Activated CD4-positive, alpha-beta T cell treated with anti-CD3 and anti-CD28 coated beads for 24 hours (primary cell): ENCODE measurements at regions not wholly inside any gene's neighbourhood (a gene's known extent, or its start where the extent isn't known, plus 50 kb on each side); places are given as distances from the start of the nearest gene placed in this dataset.

ENCODE experiments used
- DNase-seq, 2 donors: peaks; one replicate each; pipeline ENCODE4 v3.0.0-alpha.2; 2020; ENCODE audit warnings: low read depth in 2 of 2

GRCh38 chr16:86909359-86910160 is 331.2 kb downstream of the FOXL1 start:
- no peak for DNase-seq

- DNase-seq, result no peak
Measured at GRCh38 chr16:86910161-86910769, 331.9 kb downstream of the FOXL1 start.

DNA sequence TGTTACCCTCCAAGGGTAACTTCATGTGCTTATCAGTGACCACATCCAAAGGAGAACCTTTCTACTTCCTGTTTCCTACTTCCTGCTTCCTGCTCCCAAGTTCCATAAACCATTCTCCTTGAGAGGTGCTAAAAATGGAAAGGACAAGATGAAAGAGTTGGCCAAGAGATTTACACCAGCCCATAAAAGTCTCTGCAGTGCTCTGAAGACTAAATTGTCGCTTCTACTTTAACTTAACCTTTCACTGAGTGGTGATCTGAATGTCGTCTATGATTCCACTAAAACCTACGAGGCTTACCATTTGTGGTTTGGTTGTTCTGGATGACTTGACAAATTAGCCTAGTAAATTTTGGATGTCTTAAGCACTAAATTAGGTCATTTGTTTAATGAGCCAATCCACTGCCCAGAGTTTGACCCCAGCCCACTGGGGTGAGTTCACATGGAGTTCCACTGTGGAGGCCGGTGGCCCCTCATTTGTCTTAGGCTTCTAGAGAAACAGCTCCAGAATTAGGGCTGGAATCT is 333.1 kb downstream of the FOXL1 start:
- no peak for DNase-seq

- no peak for DNase-seq
Measured at GRCh38 chr16:86913886-86914285, 335.5 kb downstream of the FOXL1 start.

- DNase-seq, result no peak
Measured at GRCh38 chr16:86914876-86915717, 336.7 kb downstream of the FOXL1 start.

- no peak for DNase-seq
Measured at GRCh38 chr16:86917471-86918365, 339.4 kb downstream of the FOXL1 start.

DNA sequence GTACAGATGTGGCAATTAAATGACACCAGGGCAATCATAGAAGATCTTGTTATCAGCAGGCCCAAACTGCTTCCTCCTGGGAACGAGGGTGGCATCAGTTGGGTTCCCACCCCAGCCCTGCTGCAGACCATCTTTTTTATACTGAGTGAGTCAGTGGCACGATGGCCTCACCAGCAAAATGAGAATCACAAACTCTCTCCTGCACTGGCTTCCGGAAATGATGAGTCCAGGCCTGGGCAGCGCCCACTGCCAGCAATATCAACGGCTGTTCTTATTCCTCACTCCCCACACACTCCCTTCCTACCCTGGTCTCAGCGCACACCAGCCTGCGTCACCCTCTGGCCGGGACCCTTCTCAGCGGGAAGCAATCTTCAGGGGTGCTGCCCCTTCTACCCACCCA is 340.3 kb downstream of the FOXL1 start:
- DNase-seq, result no peak

- no peak for DNase-seq
Measured at GRCh38 chr16:86919078-86919477, 340.7 kb downstream of the FOXL1 start.

GRCh38 chr16:86919578-86920305 is 341.4 kb downstream of the FOXL1 start:
- no peak for DNase-seq

DNA sequence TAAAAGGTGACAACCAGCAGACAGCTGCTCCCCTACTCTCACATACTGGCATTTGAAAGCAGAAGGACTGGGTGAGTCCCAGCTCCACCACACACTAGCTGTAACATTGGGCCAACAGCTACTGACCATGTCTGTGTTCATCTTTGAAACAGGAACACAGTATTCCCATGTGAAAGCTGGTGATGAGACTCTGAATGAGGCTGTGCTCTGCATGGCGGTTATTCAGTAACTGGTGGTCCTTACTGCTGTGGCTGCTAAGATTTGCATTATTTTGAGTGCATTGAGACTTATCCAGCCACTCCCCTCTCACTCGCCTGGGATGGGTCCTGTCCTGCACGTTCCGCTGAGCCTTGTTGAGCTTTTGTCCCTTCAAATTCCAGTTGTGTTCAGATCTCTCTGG is 342.9 kb downstream of the FOXL1 start:
- no peak for DNase-seq

GRCh38 chr16:86922311-86922710 is 344.0 kb downstream of the FOXL1 start:
- no peak for DNase-seq

DNA sequence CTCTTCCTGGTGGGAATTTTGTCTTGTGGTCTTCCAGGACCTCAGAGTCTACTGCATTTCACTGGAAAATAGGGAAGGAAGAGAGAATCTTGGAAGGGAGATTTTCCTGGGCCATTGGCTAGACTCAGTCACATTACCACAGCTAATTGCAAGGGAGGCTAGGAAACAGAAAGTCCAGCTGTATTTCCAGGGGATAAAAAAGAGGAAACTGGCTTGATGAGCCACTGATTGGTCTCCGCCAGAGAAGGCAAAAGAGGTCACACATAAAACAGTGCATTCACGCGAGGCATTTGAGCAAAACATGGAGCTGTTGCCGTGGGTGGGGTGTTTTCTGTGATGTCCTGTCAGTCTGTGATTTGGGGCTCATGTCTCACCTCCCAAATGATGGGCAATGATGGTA is 345.3 kb downstream of the FOXL1 start:
- no peak for DNase-seq

- DNase-seq, result no peak
Measured at GRCh38 chr16:86924537-86924936, 346.2 kb downstream of the FOXL1 start.

GRCh38 chr16:86925067-86925791 is 346.9 kb downstream of the FOXL1 start:
- DNase-seq, result no peak

DNA sequence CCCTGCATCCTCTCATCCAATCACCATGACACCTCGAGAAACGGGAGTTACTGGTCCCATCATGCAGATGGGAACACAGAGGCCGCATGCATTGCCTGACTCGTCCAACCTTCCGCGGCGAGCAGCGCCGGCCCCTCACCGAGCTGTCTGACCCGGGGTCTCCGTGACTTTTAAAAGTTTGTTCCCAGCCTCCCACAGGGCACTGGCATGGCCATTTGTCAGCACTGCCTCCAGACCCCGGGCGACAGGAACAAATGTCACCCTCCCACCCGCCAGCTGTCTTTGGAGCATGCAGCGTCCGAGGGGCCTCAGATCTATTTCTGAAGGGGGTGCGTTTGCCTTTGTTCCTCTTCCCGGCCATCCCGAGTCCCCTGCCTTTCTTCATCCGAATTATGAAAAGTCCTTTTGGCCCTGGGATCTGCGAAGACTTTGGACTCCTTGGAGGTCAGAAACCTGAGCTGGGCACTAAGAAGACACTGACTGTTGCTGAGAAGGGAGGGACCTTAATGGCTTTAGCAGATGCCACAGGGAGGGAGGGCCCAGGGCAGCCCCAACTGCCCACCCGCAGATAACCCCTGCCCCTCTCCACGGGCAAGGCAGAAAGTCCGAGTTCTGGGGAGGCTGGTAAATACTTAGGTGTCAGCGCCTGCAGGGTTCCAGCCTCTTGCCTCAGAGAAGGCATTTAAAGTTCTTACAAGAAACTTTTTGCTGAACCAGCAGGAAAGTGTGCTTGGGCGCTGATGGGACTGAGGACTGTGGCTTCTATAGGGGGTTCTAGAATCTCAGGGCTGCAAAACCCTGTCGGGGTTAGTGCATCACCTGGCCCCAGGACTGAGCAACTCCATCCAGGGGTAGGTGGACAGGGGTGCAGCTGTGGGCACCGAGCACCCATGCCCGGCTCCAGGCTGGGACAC is 348.1 kb downstream of the FOXL1 start:
- no peak for DNase-seq

DNA sequence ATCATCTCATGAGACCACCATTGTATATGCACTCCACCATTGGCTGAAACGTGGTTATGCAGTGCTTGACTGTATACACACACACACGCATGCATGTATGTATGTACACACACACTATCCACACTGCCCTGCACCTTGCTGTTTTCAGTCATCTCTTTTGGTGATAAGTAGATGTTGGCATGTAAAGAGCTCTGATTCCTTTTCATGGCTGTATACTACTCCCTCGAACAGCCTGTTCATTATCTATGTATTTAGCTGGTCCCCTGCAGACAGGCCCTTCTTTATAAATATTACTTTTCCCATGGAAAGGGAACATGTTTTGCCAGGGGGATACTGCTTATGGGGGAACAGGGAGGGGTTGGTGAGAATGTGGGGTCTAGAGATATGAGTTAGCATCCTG is 349.4 kb downstream of the FOXL1 start:
- no peak for DNase-seq

- no peak for DNase-seq
Measured at GRCh38 chr16:86928523-86929011, 350.2 kb downstream of the FOXL1 start.

- no peak for DNase-seq
Measured at GRCh38 chr16:86929057-86929871, 350.9 kb downstream of the FOXL1 start.
